NCI-H345 treated with DMSO at 0.1 percent for 48 hours (cell line): ENCODE measurements at regions not wholly inside any gene's neighbourhood (a gene's known extent, or its start where the extent isn't known, plus 50 kb on each side); places are given as distances from the start of the nearest gene placed in this dataset.
"Not testable (repeated sequence)": the region's sequence is repeated elsewhere in the genome, so short reads cannot be mapped to it uniquely, and the experiment has no call there.

Source experiments
- DNase-seq: peaks from one replicate; lab custom pipeline; 2025; ENCODE audit not compliant: unreplicated experiment; lab: John Stamatoyannopoulos, UW

GRCh38 chr6:56807326-56807988 lies 147.4 kb upstream of the BEND6 start:
- DNase-seq: no peak

- DNase-seq: no peak
Observed at GRCh38 chr6:56806368-56806767, 148.5 kb upstream of the BEND6 start.

DNA sequence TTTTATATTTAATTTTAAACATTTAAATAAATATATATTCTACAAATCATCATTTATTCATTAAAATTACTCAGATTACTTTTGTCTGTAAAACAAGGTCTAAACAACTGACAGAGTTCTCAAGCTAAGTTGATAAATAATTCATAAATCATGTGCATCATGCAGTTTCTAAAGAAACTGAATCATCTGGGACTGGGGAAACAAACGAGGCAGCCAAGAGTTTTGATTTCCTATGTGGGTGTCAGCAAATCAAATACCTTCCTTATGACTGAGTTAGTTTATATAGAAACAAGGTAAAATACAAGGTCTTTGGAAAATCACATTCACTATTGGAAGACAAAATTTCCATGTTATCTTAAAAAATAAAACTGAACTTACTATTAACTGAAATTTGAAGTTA lies 149.9 kb upstream of the BEND6 start:
- DNase-seq: no peak

DNA sequence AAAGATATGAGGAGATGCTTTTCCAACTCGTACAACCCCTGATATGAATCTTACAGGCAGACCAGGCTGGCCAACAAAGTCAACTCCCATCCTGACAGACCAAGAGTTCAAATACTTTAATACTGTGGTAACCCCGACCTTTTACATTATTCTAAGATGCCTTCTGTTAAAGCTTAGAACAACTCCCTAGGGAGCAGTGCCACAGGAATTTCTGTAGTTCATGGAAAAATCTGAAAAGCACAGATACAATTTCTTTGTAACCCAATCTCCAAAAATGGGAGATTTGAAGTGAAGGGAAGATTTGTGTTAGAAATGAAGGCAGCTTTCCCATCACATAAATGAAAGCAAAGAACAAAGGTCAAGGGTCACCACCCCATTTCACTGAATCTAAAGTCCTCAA lies 151.3 kb upstream of the BEND6 start:
- DNase-seq: no peak

DNA sequence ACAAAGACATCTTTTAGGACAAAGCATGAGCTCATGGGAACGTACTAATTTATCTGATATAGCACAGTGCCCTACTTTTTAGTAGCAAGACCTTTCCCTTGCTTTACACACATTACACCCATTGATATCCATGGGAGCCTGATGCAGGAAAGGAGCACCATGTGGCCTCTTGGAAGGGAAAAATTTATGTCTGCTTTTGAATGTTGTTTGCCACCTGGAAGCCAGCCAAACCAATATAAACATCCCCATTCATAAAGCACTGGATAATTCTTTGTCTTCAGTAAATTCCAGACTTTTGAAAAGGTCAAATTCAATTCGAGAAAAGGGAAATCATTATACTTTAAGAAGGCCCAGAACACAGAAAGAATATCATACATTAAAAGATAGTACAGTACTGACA lies 152.3 kb upstream of the BEND6 start:
- DNase-seq: peak; percentile 89

- DNase-seq: no peak
Observed at GRCh38 chr6:56799989-56800388, 154.9 kb upstream of the BEND6 start.

DNA sequence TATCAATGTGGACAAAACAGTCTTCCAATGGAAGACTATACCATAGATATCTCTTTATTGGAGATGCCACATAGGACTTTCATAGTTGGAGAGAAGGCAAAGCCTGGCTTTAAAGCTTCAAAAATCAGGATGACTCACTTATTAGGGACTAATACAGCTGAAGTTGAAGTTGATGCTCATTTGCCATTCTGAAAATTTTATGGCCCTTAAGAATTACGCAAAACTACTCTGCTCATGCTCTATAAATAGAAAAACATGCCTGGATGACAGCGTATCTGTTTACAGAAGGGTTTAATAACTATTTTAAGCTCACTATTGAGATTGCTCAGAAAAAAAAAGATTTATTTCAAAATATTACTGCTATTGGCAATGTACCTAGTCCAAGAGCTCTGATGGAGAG lies 155.5 kb upstream of the DST start:
- DNase-seq: no peak

DNA sequence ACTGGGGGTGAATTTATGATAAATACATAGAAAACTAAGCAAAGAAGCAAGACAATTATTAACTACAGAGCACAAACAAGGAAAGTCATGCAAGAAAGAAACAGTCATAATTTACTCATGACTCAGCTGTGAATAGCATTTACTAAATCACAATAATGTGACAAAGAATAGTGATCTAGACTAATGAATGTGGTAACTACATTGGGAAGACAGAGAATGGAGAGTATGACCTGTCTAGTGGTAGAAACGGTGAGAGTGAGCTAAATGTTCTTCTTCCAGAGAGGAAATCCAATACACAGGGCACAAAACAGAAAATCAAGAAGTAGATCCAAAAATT lies 153.5 kb upstream of the DST start:
- no peak for DNase-seq

- no peak for DNase-seq
Observed at GRCh38 chr6:56795466-56796195, 152.9 kb upstream of the DST start.

- DNase-seq: no peak
Observed at GRCh38 chr6:56794421-56794820, 151.7 kb upstream of the DST start.

DNA sequence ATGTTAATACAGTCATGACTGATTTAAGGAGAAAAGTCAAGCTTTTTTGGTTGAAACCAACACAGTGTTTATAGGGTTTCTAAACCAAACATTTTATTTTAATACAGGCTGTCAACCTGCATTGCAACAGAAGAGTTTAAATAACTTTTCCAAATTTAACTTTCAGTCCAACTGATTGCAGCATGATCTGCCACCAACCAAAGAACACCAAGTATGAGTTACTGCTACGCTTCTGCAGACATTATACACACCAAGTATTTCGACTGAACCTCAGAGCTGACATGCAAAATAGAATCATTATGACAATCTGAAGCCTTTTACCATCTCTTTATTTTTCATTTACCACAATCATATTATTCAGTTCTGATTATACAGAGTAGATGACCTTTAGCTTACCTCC lies 151.2 kb upstream of the DST start:
- no peak for DNase-seq

GRCh38 chr6:56790414-56790813 lies 147.7 kb upstream of the DST start:
- no peak for DNase-seq

DNA sequence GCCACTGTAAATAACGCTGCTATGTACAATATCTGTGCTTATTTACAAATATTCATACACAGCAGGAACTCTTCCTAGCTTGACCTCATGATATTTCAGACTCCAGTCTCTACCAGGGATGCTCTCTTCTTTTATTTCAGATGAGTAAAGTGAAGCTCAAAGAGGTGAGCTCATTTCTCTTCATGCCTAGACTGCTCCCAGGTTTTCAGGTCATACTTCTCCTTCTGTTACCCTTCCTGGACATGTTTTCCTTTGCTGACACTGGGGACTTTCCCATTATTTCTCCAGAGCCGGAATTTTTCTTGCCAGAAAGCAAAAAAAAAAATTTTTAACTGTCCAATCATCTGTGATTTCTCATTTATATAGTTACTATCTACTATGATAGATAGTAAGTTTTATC lies 147.2 kb upstream of the DST start:
- DNase-seq: no peak

DNA sequence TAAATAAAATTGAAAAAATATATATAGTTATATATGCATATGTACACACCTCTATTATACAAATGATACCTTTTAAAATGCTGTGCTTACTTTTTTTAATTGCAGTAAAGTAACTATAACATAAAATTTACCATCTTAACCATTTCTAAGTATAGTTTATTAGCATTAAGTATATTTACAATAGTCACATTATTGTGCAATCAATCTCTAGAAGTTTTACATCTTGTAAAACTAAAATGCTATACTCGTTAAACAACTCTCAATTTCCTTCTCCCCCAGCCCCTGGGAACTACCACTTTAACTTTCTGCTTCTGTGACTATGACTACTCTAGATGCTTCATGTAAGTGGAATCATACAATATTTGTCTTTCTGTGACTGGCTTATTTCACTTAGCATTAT lies 146.7 kb upstream of the DST start:
- DNase-seq: no peak

GRCh38 chr6:56787209-56787608 lies 144.5 kb upstream of the DST start:
- no peak for DNase-seq

GRCh38 chr6:56786256-56786655 lies 143.6 kb upstream of the DST start:
- DNase-seq: no peak

DNA sequence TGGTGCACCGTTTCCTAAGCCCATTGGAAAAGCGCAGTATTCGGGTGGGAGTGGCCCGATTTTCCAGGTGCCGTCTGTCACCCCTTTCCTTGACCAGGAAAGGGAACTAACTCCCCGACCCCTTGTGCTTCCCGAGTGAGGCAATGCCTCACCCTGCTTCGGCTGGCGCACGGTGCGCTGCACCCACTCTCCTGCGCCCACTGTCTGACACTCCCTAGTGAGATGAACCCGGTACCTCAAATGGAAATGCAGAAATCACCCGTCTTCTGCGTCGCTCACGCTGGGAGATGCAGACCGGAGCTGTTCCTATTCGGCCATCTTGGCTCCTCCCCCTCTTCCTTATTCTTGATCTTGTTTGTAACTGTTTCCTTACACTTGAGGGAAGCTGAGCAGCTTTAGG lies 142.8 kb upstream of the DST start:
- not testable (repeated sequence) for DNase-seq

DNA sequence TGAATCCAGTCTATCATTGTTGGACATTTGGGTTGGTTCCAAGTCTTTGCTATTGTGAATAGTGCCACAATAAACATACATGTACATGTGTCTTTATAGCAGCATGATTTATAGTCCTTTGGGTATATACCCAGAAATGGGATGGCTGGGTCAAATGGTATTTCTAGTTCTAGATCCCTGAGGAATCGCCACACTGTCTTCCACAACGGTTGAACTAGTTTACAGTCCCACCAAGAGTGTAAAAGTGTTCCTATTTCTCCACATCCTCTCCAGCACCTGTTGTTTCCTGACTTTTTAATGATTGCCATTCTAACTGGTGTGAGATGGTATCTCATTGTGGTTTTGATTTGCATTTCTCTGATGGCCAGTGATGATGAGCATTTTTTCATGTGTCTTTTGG lies 137.4 kb upstream of the DST start:
- not testable (repeated sequence) for DNase-seq

DNA sequence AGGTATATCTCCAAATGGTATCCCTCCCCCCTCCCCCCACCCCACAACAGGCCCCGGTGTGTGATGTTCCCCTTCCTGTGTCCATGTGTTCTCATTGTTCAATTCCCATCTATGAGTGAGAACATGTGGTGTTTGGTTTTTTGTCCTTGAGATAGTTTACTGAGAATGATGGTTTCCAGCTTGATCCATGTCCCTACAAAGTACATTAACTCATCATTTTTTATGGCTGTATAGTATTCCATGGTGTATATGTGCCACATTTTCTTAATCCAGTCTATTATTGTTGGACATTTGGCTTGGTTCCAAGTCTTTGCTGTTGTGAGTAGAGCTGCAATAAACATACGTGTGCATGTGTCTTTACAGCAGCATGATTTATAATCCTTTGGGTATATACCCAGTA lies 135.8 kb upstream of the DST start:
- DNase-seq: not testable (repeated sequence)

GRCh38 chr6:56775498-56776166 lies 132.9 kb upstream of the DST start:
- DNase-seq: no peak

GRCh38 chr6:56772737-56773184 lies 130.1 kb upstream of the DST start:
- DNase-seq: no peak

DNA sequence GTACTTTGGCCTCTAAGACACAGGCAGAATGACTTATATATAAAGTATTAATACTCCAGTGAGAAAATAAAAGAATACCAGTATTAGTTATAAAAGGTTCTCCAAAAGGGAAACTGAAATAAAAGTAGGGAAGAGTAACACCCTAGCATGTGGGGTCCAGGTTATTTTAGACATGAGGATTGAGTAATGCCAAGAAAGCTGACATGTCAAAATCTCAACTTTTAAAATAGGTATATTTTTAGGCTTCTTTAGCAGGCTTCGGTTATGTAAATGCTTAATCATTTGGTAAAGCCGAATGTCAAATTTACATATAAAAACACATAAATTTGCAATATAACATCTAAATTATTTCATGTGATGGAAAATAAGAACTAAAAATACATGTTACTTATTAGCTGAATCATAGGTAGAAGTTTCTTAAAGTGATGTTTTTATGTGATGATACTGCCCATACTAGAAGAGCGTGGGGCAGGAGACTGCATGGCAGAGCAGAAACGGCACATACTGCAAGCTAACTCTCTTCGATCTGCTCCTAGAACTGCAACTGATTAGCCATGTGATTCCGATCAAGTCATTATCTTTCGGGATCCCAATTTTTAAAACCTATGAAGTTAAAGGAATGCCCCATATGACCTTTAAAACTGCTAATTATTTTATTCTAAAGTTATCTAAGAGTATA lies 129.4 kb upstream of the DST start:
- DNase-seq: no peak
